ENCODE measurements at regions not wholly inside any gene's neighbourhood (a gene's known extent, or its start where the extent isn't known, plus 50 kb on each side); places are given as distances from the start of the nearest gene placed in this dataset.

DNA sequence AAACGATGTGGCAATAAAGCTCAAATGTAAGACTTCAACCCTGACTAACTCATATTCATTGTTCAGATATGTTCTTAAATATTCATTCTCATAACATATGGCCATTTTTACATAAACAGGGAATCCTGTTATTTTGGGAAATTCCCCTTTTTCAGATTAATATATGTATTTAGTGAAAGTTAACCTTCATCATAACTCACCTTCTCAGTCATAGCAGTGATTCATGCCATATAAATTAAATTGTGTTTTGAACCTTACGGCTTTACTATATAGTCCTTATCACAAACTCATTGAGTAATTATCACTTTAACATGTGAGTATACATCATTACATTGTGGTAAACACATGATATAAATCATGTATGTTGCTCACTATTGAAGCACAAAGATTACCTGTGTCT, 392.5 kb upstream of the TRAM1L1 start:
- TF ChIP-seq, protein P1, sequence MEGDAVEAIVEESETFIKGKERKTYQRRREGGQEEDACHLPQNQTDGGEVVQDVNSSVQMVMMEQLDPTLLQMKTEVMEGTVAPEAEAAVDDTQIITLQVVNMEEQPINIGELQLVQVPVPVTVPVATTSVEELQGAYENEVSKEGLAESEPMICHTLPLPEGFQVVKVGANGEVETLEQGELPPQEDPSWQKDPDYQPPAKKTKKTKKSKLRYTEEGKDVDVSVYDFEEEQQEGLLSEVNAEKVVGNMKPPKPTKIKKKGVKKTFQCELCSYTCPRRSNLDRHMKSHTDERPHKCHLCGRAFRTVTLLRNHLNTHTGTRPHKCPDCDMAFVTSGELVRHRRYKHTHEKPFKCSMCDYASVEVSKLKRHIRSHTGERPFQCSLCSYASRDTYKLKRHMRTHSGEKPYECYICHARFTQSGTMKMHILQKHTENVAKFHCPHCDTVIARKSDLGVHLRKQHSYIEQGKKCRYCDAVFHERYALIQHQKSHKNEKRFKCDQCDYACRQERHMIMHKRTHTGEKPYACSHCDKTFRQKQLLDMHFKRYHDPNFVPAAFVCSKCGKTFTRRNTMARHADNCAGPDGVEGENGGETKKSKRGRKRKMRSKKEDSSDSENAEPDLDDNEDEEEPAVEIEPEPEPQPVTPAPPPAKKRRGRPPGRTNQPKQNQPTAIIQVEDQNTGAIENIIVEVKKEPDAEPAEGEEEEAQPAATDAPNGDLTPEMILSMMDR (conservative IDR thresholded peaks at IDR 0.05; ENCODE audit: low read length) = no peak
- no peak for TF ChIP-seq EZH2phosphoT487 (IDR thresholded peaks at IDR 0.05; ENCODE audit: borderline replicate concordance, low read depth, low read length)
